GM21529 (cell line): ENCODE measurements at regions not wholly inside any gene's neighbourhood (a gene's known extent, or its start where the extent isn't known, plus 50 kb on each side); places are given as distances from the start of the nearest gene placed in this dataset.
"Not testable (repeated sequence)": the region's sequence is repeated elsewhere in the genome, so short reads cannot be mapped to it uniquely, and the experiment has no call there.

Source experiments
- ATAC-seq: cut with Tn5 transposase; IDR thresholded peaks from one replicate; pipeline ENCODE4 v1.9.1; 2021; ENCODE audit not compliant: unreplicated experiment

GRCh38 chr2:52501715-52502475 lies 1265.7 kb upstream of the CHAC2 start:
- no peak for ATAC-seq

GRCh38 chr2:52500561-52500960 lies 1267.0 kb upstream of the CHAC2 start:
- ATAC-seq: no peak

GRCh38 chr2:52498077-52498750 lies 1269.4 kb upstream of the CHAC2 start:
- ATAC-seq: no peak

- ATAC-seq: no peak
These were observed 1271.8 kb upstream of the CHAC2 start for GRCh38 chr2:52495816-52496215.

- ATAC-seq: no peak
These were observed 1290.4 kb upstream of the CHAC2 start for GRCh38 chr2:52477166-52477565.

- no peak for ATAC-seq
These were observed 1292.0 kb upstream of the CHAC2 start for GRCh38 chr2:52475590-52475989.

- no peak for ATAC-seq
These were observed 1293.5 kb upstream of the CHAC2 start for GRCh38 chr2:52474091-52474490.

GRCh38 chr2:52473526-52473925 lies 1294.1 kb upstream of the CHAC2 start:
- no peak for ATAC-seq

- not testable (repeated sequence) for ATAC-seq
These were observed 1297.1 kb upstream of the CHAC2 start for GRCh38 chr2:52470457-52470856.

- no peak for ATAC-seq
These were observed 1300.4 kb upstream of the CHAC2 start for GRCh38 chr2:52467189-52467588.

- ATAC-seq: no peak
These were observed 1302.3 kb upstream of the CHAC2 start for GRCh38 chr2:52465287-52465686.

- ATAC-seq: no peak
These were observed 1304.1 kb upstream of the CHAC2 start for GRCh38 chr2:52463457-52463856.

- no peak for ATAC-seq
These were observed 1310.8 kb upstream of the CHAC2 start for GRCh38 chr2:52456561-52457377.

GRCh38 chr2:52454962-52455361 lies 1312.6 kb upstream of the CHAC2 start:
- ATAC-seq: no peak

- ATAC-seq: no peak
These were observed 1315.4 kb upstream of the CHAC2 start for GRCh38 chr2:52452201-52452600.

- no peak for ATAC-seq
These were observed 1321.9 kb upstream of the CHAC2 start for GRCh38 chr2:52445686-52446085.

GRCh38 chr2:52431352-52431760 lies 1336.2 kb upstream of the CHAC2 start:
- ATAC-seq: no peak

GRCh38 chr2:52429740-52430139 lies 1337.9 kb upstream of the CHAC2 start:
- no peak for ATAC-seq

- ATAC-seq: no peak
These were observed 1338.4 kb upstream of the CHAC2 start for GRCh38 chr2:52429171-52429570.

GRCh38 chr2:52428224-52428623 lies 1339.4 kb upstream of the CHAC2 start:
- ATAC-seq: no peak

- no peak for ATAC-seq
These were observed 1343.9 kb upstream of the CHAC2 start for GRCh38 chr2:52423655-52424054.

GRCh38 chr2:52423111-52423510 lies 1344.5 kb upstream of the CHAC2 start:
- ATAC-seq: no peak
